ENCODE measurements at regions not wholly inside any gene's neighbourhood (a gene's known extent, or its start where the extent isn't known, plus 50 kb on each side); places are given as distances from the start of the nearest gene placed in this dataset.

DNA sequence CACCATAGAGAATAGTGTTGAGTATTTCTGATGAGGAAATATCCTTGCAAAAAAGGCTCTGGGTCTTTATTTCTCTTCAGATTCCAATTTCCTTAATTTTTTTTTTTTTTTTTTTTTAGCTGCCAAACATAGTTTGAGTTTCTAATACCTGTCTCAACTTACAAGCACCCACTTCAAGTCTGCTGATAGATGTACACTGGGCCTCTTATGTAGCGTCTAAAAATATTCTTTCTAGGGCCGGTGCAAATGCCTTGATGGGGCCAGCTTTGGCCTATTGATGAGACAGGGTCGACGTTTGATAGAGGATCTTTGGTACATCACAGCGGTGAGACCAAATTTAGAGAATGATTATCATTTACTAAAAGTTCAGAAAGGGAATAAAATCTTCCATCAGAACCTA, 626.4 kb downstream of the LMO4 start:
- no peaks in the 10 kb centered on the region for H3K27me3 Mint-ChIP-seq (ENCODE audit: low read depth, poor library complexity)
- H3K27ac Mint-ChIP-seq = no peak overlapping the region
- H3K4me1 Mint-ChIP-seq = peaks cover 33% of the 10 kb centered on the region
- DNase-seq = no peak
- no peaks in the 10 kb centered on the region for H3K36me3 Mint-ChIP-seq (ENCODE audit: low read depth)
- no peaks in the 10 kb centered on the region for H3K9me3 Mint-ChIP-seq
- no peak overlapping the region for H3K4me3 Mint-ChIP-seq
- TF ChIP-seq, protein P1, sequence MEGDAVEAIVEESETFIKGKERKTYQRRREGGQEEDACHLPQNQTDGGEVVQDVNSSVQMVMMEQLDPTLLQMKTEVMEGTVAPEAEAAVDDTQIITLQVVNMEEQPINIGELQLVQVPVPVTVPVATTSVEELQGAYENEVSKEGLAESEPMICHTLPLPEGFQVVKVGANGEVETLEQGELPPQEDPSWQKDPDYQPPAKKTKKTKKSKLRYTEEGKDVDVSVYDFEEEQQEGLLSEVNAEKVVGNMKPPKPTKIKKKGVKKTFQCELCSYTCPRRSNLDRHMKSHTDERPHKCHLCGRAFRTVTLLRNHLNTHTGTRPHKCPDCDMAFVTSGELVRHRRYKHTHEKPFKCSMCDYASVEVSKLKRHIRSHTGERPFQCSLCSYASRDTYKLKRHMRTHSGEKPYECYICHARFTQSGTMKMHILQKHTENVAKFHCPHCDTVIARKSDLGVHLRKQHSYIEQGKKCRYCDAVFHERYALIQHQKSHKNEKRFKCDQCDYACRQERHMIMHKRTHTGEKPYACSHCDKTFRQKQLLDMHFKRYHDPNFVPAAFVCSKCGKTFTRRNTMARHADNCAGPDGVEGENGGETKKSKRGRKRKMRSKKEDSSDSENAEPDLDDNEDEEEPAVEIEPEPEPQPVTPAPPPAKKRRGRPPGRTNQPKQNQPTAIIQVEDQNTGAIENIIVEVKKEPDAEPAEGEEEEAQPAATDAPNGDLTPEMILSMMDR (IDR thresholded peaks at IDR 0.05) = no peak

DNA sequence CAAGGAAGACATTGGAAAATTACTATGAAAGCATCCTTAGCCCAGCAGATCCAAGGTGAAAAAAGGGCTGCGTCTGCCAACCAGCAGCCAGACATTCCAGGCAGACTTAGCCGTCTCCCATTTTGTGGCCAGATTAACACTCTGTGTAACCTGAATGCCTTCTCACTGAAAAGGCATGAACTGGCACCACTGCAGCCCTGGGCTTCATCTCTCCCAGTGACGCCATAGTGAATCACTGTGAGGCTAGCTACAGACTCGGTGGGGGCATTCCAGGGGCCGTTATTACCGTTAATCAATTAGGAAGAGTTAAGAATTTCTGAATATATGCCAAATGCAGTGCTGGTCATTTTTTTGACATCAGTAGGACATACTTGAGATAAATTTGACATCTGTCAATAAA, 627.4 kb downstream of the LMO4 start:
- Mint-ChIP-seq H3K36me3 (ENCODE audit: low read depth) (no peaks in the 10 kb centered on the region), H3K4me3 (no peak overlapping the region), H3K27me3 (ENCODE audit: low read depth, poor library complexity) (no peaks in the 10 kb centered on the region), H3K9me3 (no peaks in the 10 kb centered on the region), H3K4me1 (peaks cover 33% of the 10 kb centered on the region), H3K27ac (no peak overlapping the region)
- TF ChIP-seq, protein P1 (IDR thresholded peaks at IDR 0.05) = no peak
- no peak for DNase-seq

DNA sequence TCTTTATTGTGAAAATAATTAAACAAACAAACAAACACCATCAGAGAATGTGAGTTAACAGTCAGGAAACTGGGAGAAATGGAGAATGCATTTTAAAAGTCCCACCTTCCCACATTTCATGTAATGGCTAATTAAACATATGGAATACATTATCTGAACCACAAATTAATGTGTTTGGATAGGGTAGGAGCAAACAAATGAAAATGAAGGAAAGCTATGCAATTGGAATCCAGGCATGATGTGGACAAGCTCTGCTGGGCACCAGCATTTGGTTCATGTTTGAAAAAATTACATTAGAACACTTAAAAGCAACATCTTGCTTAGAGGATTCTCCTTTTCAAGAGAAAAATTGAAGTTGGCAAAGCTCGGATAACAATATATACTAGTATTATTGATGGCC, 628.1 kb downstream of the LMO4 start:
- no peaks in the 10 kb centered on the region for H3K27me3 Mint-ChIP-seq (ENCODE audit: low read depth, poor library complexity)
- peaks cover 31% of the 10 kb centered on the region for H3K4me1 Mint-ChIP-seq
- H3K36me3 Mint-ChIP-seq (ENCODE audit: low read depth) = no peaks in the 10 kb centered on the region
- no peak overlapping the region for H3K27ac Mint-ChIP-seq
- TF ChIP-seq, protein P1 (IDR thresholded peaks at IDR 0.05) = no peak
- no peak overlapping the region for H3K4me3 Mint-ChIP-seq
- DNase-seq = no peak
- H3K9me3 Mint-ChIP-seq = no peaks in the 10 kb centered on the region

DNA sequence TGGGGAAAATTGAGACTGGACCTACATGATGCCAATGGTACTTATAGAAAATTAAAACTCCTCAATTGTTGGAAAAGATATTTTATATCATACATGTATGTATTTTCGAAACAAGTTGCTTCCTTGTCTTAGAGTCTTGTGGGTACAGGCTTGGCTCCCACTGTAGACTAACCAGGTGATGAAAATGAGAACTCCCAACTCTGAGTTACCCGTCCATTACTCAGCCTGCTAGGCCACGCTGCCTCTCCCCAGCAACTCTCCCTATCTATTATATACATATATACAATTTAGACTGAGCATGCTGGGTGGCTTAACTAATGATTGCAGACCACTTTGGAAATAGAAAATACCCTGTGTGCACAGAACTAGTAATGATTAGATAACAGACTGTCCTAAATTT, 628.7 kb downstream of the LMO4 start:
- H3K4me1 Mint-ChIP-seq = peaks cover 25% of the 10 kb centered on the region
- H3K9me3 Mint-ChIP-seq = no peaks in the 10 kb centered on the region
- TF ChIP-seq, protein P1 (IDR thresholded peaks at IDR 0.05) = no peak
- H3K27me3 Mint-ChIP-seq (ENCODE audit: low read depth, poor library complexity) = no peaks in the 10 kb centered on the region
- H3K4me3 Mint-ChIP-seq = no peak overlapping the region
- no peak overlapping the region for H3K27ac Mint-ChIP-seq
- H3K36me3 Mint-ChIP-seq (ENCODE audit: low read depth) = no peaks in the 10 kb centered on the region
- no peak for DNase-seq

DNA sequence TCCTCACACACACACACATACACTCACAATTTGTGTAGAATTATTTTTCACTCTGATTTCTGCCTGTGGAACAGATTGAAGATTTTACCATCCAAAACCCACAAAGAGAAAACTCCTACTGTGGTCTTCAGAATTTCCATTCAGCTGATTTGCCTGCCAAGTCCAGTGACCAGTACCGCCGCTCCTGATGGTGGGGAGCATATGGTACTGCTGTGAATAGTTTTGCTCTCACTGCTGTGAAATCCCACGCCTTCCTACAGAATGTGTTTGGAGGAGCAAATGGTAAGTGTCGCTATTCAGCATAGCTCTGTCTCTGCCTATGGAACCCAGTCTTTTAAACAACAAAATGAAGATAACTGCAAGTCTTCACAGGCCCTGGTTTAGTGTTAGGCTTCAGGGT, 629.5 kb downstream of the LMO4 start:
- H3K27me3 Mint-ChIP-seq (ENCODE audit: low read depth, poor library complexity) = no peaks in the 10 kb centered on the region
- no peak overlapping the region for H3K4me3 Mint-ChIP-seq
- TF ChIP-seq, protein P1 (IDR thresholded peaks at IDR 0.05) = no peak
- peaks cover 23% of the 10 kb centered on the region for H3K4me1 Mint-ChIP-seq
- no peaks in the 10 kb centered on the region for H3K9me3 Mint-ChIP-seq
- no peaks in the 10 kb centered on the region for H3K36me3 Mint-ChIP-seq (ENCODE audit: low read depth)
- no peak overlapping the region for H3K27ac Mint-ChIP-seq
- no peak for DNase-seq

DNA sequence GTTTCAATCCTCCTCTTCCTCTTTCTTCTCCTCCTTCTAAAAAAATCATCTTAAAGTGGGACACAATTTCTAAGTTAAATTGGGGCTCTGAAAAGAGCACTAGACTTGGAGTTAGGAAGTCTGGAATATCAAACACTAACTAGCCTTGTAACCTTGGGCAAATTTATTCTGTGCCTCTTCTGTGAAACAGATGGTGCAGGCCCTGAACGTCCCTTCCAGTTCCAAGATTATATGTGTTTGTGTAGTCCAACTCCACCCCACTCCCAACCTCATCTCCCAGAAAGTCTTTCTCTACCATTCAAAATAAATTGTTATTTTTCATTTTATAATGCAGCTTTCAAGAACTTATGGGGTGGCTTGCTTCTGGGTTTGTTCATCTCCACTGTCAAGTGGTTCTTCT, 630.0 kb downstream of the LMO4 start:
- H3K4me1 Mint-ChIP-seq = peaks cover 22% of the 10 kb centered on the region
- TF ChIP-seq, protein P1 (IDR thresholded peaks at IDR 0.05) = no peak
- H3K9me3 Mint-ChIP-seq = no peaks in the 10 kb centered on the region
- H3K27ac Mint-ChIP-seq = no peak overlapping the region
- H3K27me3 Mint-ChIP-seq (ENCODE audit: low read depth, poor library complexity) = no peaks in the 10 kb centered on the region
- no peak overlapping the region for H3K4me3 Mint-ChIP-seq
- no peak for DNase-seq
- no peaks in the 10 kb centered on the region for H3K36me3 Mint-ChIP-seq (ENCODE audit: low read depth)
